Hippocampal formation (tissue), 2 donors: ENCODE measurements at regions not wholly inside any gene's neighbourhood (a gene's known extent, or its start where the extent isn't known, plus 50 kb on each side); places are given as distances from the start of the nearest gene placed in this dataset.

Source experiments
- DNase-seq, 2 donors: peaks; one replicate each; lab custom pipeline; 2025; lab: John Stamatoyannopoulos, UW

DNA sequence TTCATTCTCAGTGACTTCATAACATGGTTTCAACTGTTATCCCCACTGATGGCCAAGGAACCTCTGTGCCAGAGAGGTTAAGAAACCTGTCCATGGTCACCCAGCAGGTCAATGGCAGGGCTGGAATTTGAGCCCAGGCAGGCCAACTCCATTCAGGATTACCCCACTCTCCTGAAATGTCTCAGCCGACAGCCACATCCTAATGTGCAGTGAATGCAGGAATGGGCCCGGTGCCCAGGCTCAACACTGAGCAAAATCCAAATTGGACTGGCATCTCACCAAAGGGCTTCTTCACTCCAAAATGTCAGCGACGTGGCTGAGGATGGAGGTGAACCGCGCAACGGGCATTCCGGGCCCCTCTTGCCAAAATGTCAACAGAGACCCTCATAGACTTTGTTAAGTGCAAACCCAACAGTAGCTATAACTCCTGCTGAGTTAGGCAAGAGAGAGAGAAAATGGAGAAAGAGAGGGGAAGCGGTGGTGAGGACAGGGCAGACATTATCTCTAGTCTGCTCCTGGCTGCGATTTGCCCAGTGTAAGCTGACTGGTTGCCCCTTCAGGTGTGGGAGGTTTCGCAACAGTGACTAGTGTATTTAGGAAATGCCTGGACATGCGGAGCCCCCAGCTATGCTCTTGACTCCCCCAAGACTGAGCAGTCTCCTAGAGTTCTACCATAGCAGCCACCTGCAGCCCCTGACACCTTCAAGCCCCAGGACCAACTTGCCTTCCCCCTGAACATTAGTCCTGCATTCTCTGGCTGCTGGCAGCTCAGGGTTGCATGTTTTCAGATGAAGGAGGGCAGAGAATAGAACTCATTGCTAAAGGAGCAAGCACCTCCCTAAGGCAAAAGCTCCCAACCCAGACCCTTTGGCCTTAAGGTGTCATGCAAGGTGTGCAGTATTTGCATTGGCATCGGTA, 167.7 kb downstream of the ANAPC1 start:
- DNase-seq = no peak

DNA sequence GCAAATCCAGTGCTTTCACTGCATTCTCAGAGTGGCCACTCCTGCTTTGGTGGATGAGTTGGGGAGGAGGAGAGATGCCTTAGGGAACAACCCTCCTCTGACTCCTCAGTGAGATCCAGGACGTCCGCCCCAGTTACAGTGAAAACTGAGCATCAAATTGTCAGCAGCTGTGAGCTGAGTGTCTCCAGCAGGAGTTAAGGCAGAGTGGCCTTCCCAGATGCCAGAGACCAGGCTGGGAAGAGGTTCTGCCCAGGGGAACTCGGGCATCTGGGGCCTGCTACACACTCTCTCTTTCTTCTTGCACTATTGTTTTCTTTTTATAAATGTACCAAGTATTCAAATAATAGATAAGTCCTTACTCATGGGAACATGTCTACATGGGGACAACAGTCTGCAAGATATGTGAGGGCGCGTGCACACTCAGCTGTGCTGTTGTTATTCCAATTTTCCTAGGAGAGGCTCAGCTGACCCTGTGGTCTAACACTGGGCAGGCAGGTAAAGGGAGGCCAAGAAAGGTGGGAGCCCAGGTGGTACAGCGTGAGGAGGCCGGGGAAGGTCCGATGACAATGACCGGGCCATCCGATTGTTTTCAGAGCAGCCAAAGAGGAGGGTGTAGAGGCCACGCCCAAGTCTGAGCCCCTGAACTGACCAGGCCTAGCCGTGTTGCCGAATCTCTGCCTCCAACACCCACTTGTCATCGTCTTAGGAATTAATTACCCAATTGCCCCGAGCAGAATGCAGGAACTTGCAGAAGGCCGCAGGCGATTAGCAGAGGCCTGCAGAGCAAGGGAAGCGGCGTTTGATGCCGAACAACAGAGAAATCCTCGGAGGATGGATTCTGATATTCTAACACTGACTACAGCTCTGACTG, 166.9 kb downstream of the ANAPC1 start:
- no peak for DNase-seq
